GM10266 (cell line): ENCODE measurements at regions not wholly inside any gene's neighbourhood (a gene's known extent, or its start where the extent isn't known, plus 50 kb on each side); places are given as distances from the start of the nearest gene placed in this dataset.

ENCODE experiments used
- DNase-seq: peaks from one replicate; pipeline ENCODE4 v3.0.0; 2012; ENCODE audit errors: extremely low spot score
- TF ChIP-seq, protein P1 (sequence below): IDR thresholded peaks from 2 replicates; pipeline ENCODE4 v1.5.1; 2012; ENCODE audit warnings: mild to moderate bottlenecking, low read depth; ENCODE audit not compliant: control insufficient read depth, insufficient read depth; ENCODE audit errors: missing control alignments

DNA sequence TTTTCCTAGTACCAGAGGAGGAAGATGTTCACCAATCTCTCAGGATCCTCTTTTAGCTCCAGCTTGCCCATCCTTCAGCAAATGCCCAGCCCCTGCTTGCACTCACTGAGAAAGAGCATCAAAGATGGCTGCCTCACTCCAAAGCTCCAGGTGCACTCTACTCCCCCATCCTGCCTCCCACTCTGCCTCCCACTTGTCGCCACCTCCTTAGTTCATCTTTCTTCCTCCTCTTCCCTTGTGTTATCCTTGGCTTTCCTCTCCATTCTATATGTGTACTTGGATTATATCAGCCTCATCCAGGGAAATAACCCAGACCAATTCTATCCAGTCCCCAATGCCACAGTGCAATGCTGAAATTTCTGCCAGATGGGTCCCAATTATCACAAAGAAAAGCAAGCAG lies 87.1 kb upstream of the CPLX2 start:
- TF ChIP-seq, protein P1, sequence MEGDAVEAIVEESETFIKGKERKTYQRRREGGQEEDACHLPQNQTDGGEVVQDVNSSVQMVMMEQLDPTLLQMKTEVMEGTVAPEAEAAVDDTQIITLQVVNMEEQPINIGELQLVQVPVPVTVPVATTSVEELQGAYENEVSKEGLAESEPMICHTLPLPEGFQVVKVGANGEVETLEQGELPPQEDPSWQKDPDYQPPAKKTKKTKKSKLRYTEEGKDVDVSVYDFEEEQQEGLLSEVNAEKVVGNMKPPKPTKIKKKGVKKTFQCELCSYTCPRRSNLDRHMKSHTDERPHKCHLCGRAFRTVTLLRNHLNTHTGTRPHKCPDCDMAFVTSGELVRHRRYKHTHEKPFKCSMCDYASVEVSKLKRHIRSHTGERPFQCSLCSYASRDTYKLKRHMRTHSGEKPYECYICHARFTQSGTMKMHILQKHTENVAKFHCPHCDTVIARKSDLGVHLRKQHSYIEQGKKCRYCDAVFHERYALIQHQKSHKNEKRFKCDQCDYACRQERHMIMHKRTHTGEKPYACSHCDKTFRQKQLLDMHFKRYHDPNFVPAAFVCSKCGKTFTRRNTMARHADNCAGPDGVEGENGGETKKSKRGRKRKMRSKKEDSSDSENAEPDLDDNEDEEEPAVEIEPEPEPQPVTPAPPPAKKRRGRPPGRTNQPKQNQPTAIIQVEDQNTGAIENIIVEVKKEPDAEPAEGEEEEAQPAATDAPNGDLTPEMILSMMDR: no peak
- no peak for DNase-seq

DNA sequence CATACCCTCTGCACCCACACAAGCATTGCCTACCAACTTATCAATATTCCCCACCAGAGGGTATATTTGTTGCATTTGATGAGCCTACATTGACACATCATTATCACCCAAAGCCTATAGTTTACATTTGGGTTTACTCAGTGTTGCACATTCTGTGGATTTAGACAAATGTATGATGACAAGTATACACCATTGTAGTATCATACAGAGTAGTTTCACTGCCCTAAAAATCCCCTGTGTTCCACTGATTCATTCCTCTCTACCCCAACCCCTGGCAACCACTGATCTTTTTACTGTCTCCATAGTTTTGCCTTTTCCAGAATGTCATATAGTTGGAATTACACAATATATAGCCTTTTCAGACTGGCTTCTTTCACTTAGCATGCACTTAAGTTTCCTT lies 85.7 kb upstream of the CPLX2 start:
- TF ChIP-seq, protein P1: no peak

DNA sequence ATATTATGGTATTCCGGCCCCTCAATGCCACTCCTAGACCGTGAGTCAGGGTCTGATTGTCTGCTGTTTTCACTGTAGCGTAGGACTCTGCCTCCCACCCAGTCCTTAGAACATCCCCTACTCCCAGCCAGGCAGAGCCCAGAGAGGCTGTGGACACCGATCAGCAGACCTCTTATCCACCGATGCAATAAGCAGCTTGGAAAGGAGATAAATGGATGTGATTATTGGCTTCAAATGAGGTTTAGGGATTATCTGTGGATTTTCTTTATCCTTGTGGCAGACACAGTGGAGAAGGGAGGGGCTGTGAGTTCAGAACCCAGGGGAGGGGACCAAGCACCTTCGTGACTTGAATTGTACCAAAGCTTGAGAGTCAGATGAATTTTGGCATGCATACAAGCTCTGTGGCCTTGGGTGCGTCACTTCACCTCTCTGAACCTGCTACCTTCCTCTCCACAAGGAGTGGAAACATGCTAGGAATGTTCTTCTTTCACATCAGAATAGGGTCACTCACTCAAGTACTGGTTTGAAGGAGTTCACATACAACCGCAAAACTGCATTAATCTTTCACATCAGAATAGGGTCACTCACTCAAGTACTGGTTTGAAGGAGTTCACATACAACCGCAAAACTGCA lies 83.1 kb upstream of the CPLX2 start:
- no peak for DNase-seq
- TF ChIP-seq, protein P1: no peak

More for the DNA sequence above, 85.7 kb upstream of the CPLX2 start:
- no peak for DNase-seq

- TF ChIP-seq, protein P1: no peak
- DNase-seq: no peak
These were observed 81.7 kb upstream of the CPLX2 start for GRCh38 chr5:175789670-175790069.

- TF ChIP-seq, protein P1: no peak
- DNase-seq: no peak
These were observed 80.6 kb upstream of the CPLX2 start for GRCh38 chr5:175790796-175791195.

GRCh38 chr5:175795959-175796358 lies 75.4 kb upstream of the CPLX2 start:
- TF ChIP-seq, protein P1: no peak
- no peak for DNase-seq

DNA sequence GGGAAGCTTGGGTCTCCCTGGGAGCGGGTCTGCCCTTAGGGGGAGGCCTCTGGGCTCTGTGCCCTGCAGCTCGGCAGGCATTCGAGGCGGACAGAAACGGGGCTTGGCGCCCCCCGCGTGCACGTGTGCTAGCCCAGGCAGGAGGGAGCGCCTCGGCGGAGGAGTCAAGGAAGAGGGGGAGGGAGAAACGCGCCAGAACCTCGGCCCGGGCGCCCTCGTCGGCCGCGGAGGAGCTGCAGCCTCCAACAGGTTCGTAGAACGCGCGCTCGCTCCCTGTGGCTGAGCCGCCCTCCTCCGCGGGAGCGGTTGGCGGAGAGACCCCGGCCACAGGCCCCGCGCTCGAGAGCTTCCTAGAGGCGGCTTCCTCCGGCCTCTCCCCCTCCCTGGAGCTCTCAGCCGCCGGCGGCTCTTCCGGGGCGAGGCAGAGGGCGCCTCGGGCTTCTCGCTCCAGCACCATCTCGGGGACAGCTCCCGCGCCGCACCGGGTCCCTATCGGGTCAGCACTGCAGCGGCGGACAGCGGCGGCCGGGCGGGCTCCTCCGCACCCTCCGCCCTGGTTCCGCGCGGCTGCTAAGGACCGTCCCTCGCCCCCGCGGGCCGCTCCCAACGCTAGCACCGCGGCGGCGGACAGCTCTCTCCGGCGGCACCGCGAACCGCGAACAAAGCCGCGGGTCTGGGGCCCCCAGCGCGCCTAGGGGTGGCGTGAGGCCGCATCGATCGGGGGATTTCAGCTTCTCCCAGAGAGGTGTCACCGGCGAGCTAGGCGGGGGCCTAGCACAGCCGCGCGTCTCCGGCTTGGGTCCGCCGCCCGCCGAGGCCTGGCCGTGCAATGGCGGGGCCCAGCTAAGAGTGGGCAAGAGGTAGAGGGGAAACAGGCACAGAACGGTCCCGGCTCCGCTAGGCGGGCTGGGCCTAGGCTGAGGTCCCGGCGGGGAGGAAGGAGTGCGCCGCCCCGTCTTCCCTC lies 74.6 kb upstream of the CPLX2 start:
- TF ChIP-seq, protein P1: no peak
- peak; percentile 81 for DNase-seq
